HCT116 (cell line): ENCODE measurements at regions not wholly inside any gene's neighbourhood (a gene's known extent, or its start where the extent isn't known, plus 50 kb on each side); places are given as distances from the start of the nearest gene placed in this dataset.

ENCODE experiments used
- ATAC-seq: fragments of 200-7000 bp; cut with Tn5 transposase; 2 replicates; pipeline ENCODE4 v1.9.1; 2020; ENCODE audit warnings: mild to moderate bottlenecking, moderate library complexity
- BruUV-seq: library from RNA; stranded (reverse); fragments of 400-500 nt; replicated peaks from 2 replicates; lab custom pipeline; 2021; lab: Mats Ljungman, UMichigan
- CTCF ChIA-PET: fragments of 300-600 bp; sonication (Branson Sonifier 250); formaldehyde crosslinking; loops from one replicate; lab custom pipeline; 2021; ENCODE audit warnings: antibody characterized with exemption; lab: Charles Lee
- POLR2A ChIA-PET: fragments of 300-600, 350-600 bp; sonication (Branson Sonifier 250); formaldehyde crosslinking; loops from one replicate; lab custom pipeline; 2021; ENCODE audit warnings: antibody characterized with exemption; lab: Charles Lee
- RAD21 ChIA-PET, 2 experiments: fragments of 300-600 bp; sonication (Branson Sonifier 250); formaldehyde crosslinking; loops; one replicate each; lab custom pipeline; 2023; ENCODE audit warnings: low total read pairs in 2 of 2; ENCODE audit not compliant: uncharacterized antibody in 2 of 2, unreplicated experiment in 2 of 2, low non-redundant PET in 1 of 2; lab: Charles Lee
- DNase-seq: peaks from one replicate; pipeline ENCODE4 v3.0.0-alpha.2; 2010; ENCODE audit warnings: low read depth, low spot score
- H2AFZ ChIP-seq: fragments of 200-600 bp; shearing (Covaris generic), sonication (generic); 2 replicates; pipeline ENCODE4 v1.6.1; 2017; ENCODE audit warnings: low read depth, mixed run types, mixed read lengths, antibody characterized with exemption, low read length; ENCODE audit not compliant: poor library complexity, severe bottlenecking
- H3K27ac ChIP-seq: 2 replicates; pipeline ENCODE4 v1.5.1; 2012; ENCODE audit warnings: low read depth, low read length
- H3K27me3 ChIP-seq: fragments of 200-600 bp; sonication (generic); 2 replicates; pipeline ENCODE4 v1.6.1; 2016; ENCODE audit warnings: mixed run types, low read length, mixed read lengths; ENCODE audit not compliant: insufficient read depth
- H3K36me3 ChIP-seq, 2 experiments: fragments of 200-500 bp in 1 of 2; fragments of 200-600 bp in 1 of 2; sonication (Bioruptor generic) in 1 of 2; sonication (generic) in 1 of 2; 2 replicates each; pipeline versions ENCODE4 v1.5.1 to v1.6.1; 2014 to 2016; ENCODE audit warnings: low read length in 2 of 2, inconsistent platforms in 1 of 2, mixed read lengths in 1 of 2, mixed run types in 1 of 2; ENCODE audit not compliant: insufficient read depth in 2 of 2, control insufficient read depth in 1 of 2
- H3K4me1 ChIP-seq, 2 experiments: fragments of 200-600 bp in 1 of 2; sonication (generic) in 1 of 2; 2 replicates each; pipeline versions ENCODE4 v1.5.1 to v1.6.1; 2012 to 2017; ENCODE audit warnings: low read length in 2 of 2, inconsistent platforms in 1 of 2, mild to moderate bottlenecking in 1 of 2, mixed read lengths in 1 of 2, mixed run types in 1 of 2, moderate library complexity in 1 of 2; ENCODE audit not compliant: insufficient read depth in 2 of 2, control insufficient read depth in 1 of 2
- H3K4me2 ChIP-seq: fragments of 200-600 bp; sonication (generic); 2 replicates; pipeline ENCODE4 v1.6.1; 2017; ENCODE audit warnings: mixed run types, low read length, mixed read lengths
- H3K4me3 ChIP-seq, 2 experiments: fragments of 200-600 bp in 1 of 2; sonication (generic) in 1 of 2; replicated peaks in 1 of 2; 2 replicates each; pipeline ENCODE4 v1.5.1; 2011 to 2016; ENCODE audit warnings: low read length in 2 of 2, control low read depth in 1 of 2, low read depth in 1 of 2, mild to moderate bottlenecking in 1 of 2, mixed read lengths in 1 of 2, mixed run types in 1 of 2
- H3K79me2 ChIP-seq: fragments of 200-600 bp; sonication (generic); 2 replicates; pipeline ENCODE4 v1.6.1; 2017; ENCODE audit warnings: mild to moderate bottlenecking, mixed run types, low read length, moderate library complexity, mixed read lengths; ENCODE audit not compliant: insufficient read depth
- H3K9ac ChIP-seq: fragments of 200-600 bp; sonication (generic); 2 replicates; pipeline ENCODE4 v1.6.1; 2016; ENCODE audit warnings: low read length, mixed read lengths
- H3K9me2 ChIP-seq: fragments of 200-600 bp; sonication (generic), shearing (Covaris generic); 2 replicates; pipeline ENCODE4 v1.6.1; 2017; ENCODE audit warnings: mixed run types, mild to moderate bottlenecking, moderate library complexity; ENCODE audit not compliant: insufficient read depth
- H3K9me3 ChIP-seq, 2 experiments: fragments of 200-500 bp in 1 of 2; fragments of 200-600 bp in 1 of 2; sonication (Bioruptor generic) in 1 of 2; sonication (generic) in 1 of 2; 2 replicates each; pipeline ENCODE4 v1.6.1; 2014 to 2017; ENCODE audit warnings: low read length in 2 of 2, mixed read lengths in 2 of 2, inconsistent platforms in 1 of 2, low read depth in 1 of 2, mild to moderate bottlenecking in 1 of 2, mixed run types in 1 of 2, moderate library complexity in 1 of 2; ENCODE audit not compliant: control insufficient read depth in 1 of 2, insufficient read depth in 1 of 2
- H4K20me1 ChIP-seq: fragments of 200-600 bp; sonication (generic), shearing (Covaris generic); 2 replicates; pipeline ENCODE4 v1.6.1; 2017; ENCODE audit warnings: mixed run types, mild to moderate bottlenecking, moderate library complexity; ENCODE audit not compliant: insufficient read depth
- CBX3 ChIP-seq: IDR thresholded peaks from 2 replicates; pipeline ENCODE4 v1.6.1; 2012; ENCODE audit warnings: low read depth
- CTCF ChIP-seq, 3 experiments: fragments of 200-600 bp in 1 of 3; sonication (generic) in 1 of 3; IDR thresholded peaks in 2 of 3; conservative IDR thresholded peaks in 1 of 3; 2 replicates each; pipeline ENCODE4 v1.5.1; 2012 to 2017; ENCODE audit warnings: low read depth in 2 of 3, low read length in 2 of 3, antibody characterized with exemption in 1 of 3, borderline replicate concordance in 1 of 3, control low read depth in 1 of 3, mild to moderate bottlenecking in 1 of 3, mixed read lengths in 1 of 3, mixed run types in 1 of 3, moderate library complexity in 1 of 3; ENCODE audit not compliant: insufficient read depth in 1 of 3
- EGR1 ChIP-seq: IDR thresholded peaks from 2 replicates; pipeline ENCODE4 v1.6.1; 2012; ENCODE audit warnings: low read depth
- ELF1 ChIP-seq: IDR thresholded peaks from 2 replicates; pipeline ENCODE4 v1.6.1; 2012; ENCODE audit warnings: low read depth, borderline replicate concordance
- FOSL1 ChIP-seq: IDR thresholded peaks from 2 replicates; pipeline ENCODE4 v1.6.1; 2012; ENCODE audit warnings: low read depth
- JUND ChIP-seq: IDR thresholded peaks from 2 replicates; pipeline ENCODE4 v1.6.1; 2012
- MAX ChIP-seq: IDR thresholded peaks from 2 replicates; pipeline ENCODE4 v1.6.1; 2012
- POLR2A ChIP-seq: IDR thresholded peaks from 2 replicates; pipeline ENCODE4 v1.7.0; 2011; ENCODE audit warnings: borderline replicate concordance; ENCODE audit not compliant: insufficient read depth, insufficient read length; ENCODE audit errors: extremely low read depth
- POLR2AphosphoS5 ChIP-seq: IDR thresholded peaks from 2 replicates; pipeline ENCODE4 v1.6.1; 2011; ENCODE audit warnings: mild to moderate bottlenecking, low read depth, low read length, moderate library complexity
- RAD21 ChIP-seq: IDR thresholded peaks from 2 replicates; pipeline ENCODE4 v1.6.1; 2012; ENCODE audit warnings: low read depth, mild to moderate bottlenecking
- SIN3A ChIP-seq: IDR thresholded peaks from 2 replicates; pipeline ENCODE4 v1.6.1; 2012; ENCODE audit warnings: low read depth
- SP1 ChIP-seq: IDR thresholded peaks from 2 replicates; pipeline ENCODE4 v1.6.1; 2012; ENCODE audit warnings: low read depth
- YY1 ChIP-seq: IDR thresholded peaks from 2 replicates; pipeline ENCODE4 v1.6.1; 2011; ENCODE audit warnings: low read length, low read depth, moderate library complexity, mild to moderate bottlenecking; ENCODE audit not compliant: insufficient replicate concordance; ENCODE audit errors: extremely low read depth
- ZFX ChIP-seq: fragments of 450-650 bp; IDR thresholded peaks from 2 replicates; pipeline ENCODE4 v1.6.1; 2017
- ZNF274 ChIP-seq: fragments of 200-500 bp; sonication (Bioruptor generic); IDR thresholded peaks from 2 replicates; pipeline ENCODE4 v1.6.1; 2014; ENCODE audit warnings: mild to moderate bottlenecking, low read depth, low read length, inconsistent platforms
- intact Hi-C: fragments of 100-400 bp; cut with micrococcal nuclease; formaldehyde crosslinking; loops from 2 replicates; pipeline ENCODE4 v1.10.0; 2022
- TF ChIP-seq, protein P1 (sequence below): IDR thresholded peaks from 2 replicates; pipeline ENCODE4 v1.6.1; 2011; ENCODE audit warnings: mild to moderate bottlenecking, low read length, moderate library complexity; ENCODE audit not compliant: insufficient replicate concordance; ENCODE audit errors: extremely low read depth

GRCh38 chr16:56012482-56012811, 137.3 kb upstream of the CES5A start:
- BruUV-seq, result no TSS peak
- H3K27me3 ChIP-seq, result peaks cover 25% of the 10 kb centered on the region

More at GRCh38 chr16:56012482-56012811, 137.3 kb upstream of the CES5A start:
- H3K9me3 ChIP-seq, result no peaks in the 10 kb centered on the region
- ChIA-PET POLR2A (no interaction called here), RAD21 (no interaction called here), CTCF (no interaction called here)
- TF ChIP-seq POLR2A, result no peak
- no peak for TF ChIP-seq MAX
- no peak for TF ChIP-seq JUND
- no peak for TF ChIP-seq EGR1
- no peak for TF ChIP-seq YY1
- TF ChIP-seq CBX3, result no peak
- no peak for TF ChIP-seq SP1
- no peak for TF ChIP-seq ZFX
- no peak for TF ChIP-seq FOSL1
- TF ChIP-seq, protein P1, sequence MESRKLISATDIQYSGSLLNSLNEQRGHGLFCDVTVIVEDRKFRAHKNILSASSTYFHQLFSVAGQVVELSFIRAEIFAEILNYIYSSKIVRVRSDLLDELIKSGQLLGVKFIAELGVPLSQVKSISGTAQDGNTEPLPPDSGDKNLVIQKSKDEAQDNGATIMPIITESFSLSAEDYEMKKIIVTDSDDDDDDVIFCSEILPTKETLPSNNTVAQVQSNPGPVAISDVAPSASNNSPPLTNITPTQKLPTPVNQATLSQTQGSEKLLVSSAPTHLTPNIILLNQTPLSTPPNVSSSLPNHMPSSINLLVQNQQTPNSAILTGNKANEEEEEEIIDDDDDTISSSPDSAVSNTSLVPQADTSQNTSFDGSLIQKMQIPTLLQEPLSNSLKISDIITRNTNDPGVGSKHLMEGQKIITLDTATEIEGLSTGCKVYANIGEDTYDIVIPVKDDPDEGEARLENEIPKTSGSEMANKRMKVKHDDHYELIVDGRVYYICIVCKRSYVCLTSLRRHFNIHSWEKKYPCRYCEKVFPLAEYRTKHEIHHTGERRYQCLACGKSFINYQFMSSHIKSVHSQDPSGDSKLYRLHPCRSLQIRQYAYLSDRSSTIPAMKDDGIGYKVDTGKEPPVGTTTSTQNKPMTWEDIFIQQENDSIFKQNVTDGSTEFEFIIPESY, result no peak
- no peak for TF ChIP-seq ELF1
- TF ChIP-seq CTCF (IDR thresholded peaks at IDR 0.05 in 2 of 3, conservative IDR thresholded peaks at IDR 0.05 in 1 of 3; ENCODE audit: borderline replicate concordance in 1 of 3, insufficient read depth in 1 of 3, low read depth in 2 of 3, low read length in 2 of 3), result no peak
- no peak for TF ChIP-seq SIN3A
- no peak for TF ChIP-seq ZNF274
- TF ChIP-seq RAD21, result no peak
- TF ChIP-seq POLR2AphosphoS5, result no peak
- no peak overlapping the region for H3K9ac ChIP-seq
- H3K9me2 ChIP-seq, result no peaks in the 10 kb centered on the region
- no peak overlapping the region for H3K27ac ChIP-seq
- H3K4me3 ChIP-seq, result no peak overlapping the region
- no peak overlapping the region for H3K4me2 ChIP-seq
- DNase-seq, result no peak
- H3K79me2 ChIP-seq, result no peaks in the 10 kb centered on the region
- ATAC-seq, result no peak
- intact Hi-C loops, result no loop called here
- H3K4me1 ChIP-seq, result no peaks in the 10 kb centered on the region
- H2AFZ ChIP-seq, result no peak overlapping the region
- no peaks in the 10 kb centered on the region for H4K20me1 ChIP-seq
- no peaks in the 10 kb centered on the region for H3K36me3 ChIP-seq
